ENCODE measurements at regions not wholly inside any gene's neighbourhood (a gene's known extent, or its start where the extent isn't known, plus 50 kb on each side); places are given as distances from the start of the nearest gene placed in this dataset.

DNA sequence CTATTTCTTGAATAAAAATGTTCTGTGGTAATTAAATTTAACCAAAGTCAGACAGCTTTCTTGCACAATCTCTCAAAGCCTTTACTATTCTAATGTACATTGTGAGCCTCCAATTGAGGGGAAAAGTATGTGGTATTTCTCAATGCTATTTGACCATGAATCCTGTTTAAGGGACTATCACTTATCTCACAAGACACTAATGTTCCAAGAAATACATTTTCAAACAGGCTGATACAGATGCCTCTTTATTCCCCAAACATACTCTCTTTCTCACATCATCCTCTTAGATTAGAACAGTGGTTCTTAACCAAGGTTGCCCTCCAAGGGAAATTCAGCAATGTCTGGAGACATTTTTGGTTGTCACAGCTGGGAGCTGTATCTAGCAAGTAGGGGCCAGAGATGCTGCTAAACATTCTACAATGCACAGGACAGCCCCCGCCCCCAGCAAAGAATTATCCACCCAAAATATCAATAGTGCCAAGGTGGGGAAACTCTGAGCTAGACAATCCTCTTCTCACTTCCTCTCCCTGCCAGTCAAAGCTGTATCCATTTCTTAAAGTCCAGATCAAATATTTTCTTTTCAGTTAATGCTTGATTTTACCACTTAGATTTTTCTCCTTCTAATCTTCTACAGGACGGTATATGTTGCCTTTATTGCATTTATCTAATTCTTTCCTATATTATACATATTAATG is 129.2 kb upstream of the TRIM2 start:
- H3K4me1 ChIP-seq (ENCODE audit: insufficient read depth, low read length), result peaks cover 9% of the 10 kb centered on the region
- no peak overlapping the region for H2AFZ ChIP-seq (ENCODE audit: low read depth, low read length)
- no peak overlapping the region for H3K4me3 ChIP-seq (ENCODE audit: low read depth in 1 of 2, low read length in 2 of 2)
- no peaks in the 10 kb centered on the region for H3K9me3 ChIP-seq (ENCODE audit: insufficient read depth, low read length, severe bottlenecking)
- no peak for TF ChIP-seq EZH2 (IDR thresholded peaks at IDR 0.05; ENCODE audit: borderline replicate concordance, low read depth, low read length, severe bottlenecking)
- TF ChIP-seq, protein P1, sequence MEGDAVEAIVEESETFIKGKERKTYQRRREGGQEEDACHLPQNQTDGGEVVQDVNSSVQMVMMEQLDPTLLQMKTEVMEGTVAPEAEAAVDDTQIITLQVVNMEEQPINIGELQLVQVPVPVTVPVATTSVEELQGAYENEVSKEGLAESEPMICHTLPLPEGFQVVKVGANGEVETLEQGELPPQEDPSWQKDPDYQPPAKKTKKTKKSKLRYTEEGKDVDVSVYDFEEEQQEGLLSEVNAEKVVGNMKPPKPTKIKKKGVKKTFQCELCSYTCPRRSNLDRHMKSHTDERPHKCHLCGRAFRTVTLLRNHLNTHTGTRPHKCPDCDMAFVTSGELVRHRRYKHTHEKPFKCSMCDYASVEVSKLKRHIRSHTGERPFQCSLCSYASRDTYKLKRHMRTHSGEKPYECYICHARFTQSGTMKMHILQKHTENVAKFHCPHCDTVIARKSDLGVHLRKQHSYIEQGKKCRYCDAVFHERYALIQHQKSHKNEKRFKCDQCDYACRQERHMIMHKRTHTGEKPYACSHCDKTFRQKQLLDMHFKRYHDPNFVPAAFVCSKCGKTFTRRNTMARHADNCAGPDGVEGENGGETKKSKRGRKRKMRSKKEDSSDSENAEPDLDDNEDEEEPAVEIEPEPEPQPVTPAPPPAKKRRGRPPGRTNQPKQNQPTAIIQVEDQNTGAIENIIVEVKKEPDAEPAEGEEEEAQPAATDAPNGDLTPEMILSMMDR (IDR thresholded peaks at IDR 0.05; ENCODE audit: borderline replicate concordance, extremely low read depth, low read length, poor library complexity, severe bottlenecking), result no peak
- H3K36me3 ChIP-seq (ENCODE audit: insufficient read depth, low read length), result no peaks in the 10 kb centered on the region
- H3K27me3 ChIP-seq (ENCODE audit: insufficient read depth, low read length, poor library complexity), result no peaks in the 10 kb centered on the region
- no peak overlapping the region for H3K9ac ChIP-seq (ENCODE audit: low read depth, low read length)
- no peaks in the 10 kb centered on the region for H4K20me1 ChIP-seq (ENCODE audit: insufficient read depth, low read length)
- H3K4me2 ChIP-seq (ENCODE audit: insufficient read depth, low read length), result no peak overlapping the region
- H3K27ac ChIP-seq (ENCODE audit: low read length), result no peak overlapping the region
- ATAC-seq (ENCODE audit: insufficient read depth, low read depth), result no peak
- DNase-seq, result no peak
- H3K79me2 ChIP-seq (ENCODE audit: insufficient read depth, low read length), result no peaks in the 10 kb centered on the region

DNA sequence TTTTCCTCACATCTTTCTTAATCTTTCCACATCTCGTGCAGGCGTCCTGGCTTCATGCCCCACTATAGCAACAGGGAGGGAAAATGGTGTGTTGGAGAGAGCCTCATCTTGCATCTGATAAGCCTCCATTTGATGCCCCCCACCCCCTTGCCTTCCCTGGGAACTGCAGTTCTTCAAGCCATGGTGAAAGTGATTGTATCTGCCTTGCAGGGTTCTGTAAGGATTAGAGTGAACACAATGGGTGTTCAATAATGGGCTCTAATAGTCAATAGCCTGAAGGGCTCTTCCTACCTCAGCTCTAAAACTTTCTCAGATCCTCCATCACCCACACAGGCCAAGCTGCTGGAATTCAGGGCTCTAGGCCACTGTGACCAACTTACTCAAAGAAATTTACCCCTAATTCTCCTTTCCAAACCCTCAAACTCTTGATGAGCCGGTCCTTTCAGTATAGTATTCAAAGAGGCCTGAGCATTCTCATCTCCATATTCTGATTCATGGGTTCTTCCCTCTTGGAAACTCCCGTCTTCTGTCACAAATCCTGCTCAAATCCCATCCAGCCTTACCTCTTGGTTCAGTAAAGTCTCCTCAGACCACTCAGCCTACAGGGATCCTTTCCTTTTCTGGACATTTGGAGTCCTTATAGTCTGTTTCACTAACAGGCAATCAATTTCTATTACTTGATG is 128.3 kb upstream of the TRIM2 start:
- no peak overlapping the region for H2AFZ ChIP-seq (ENCODE audit: low read depth, low read length)
- no peak for ATAC-seq (ENCODE audit: insufficient read depth, low read depth)
- TF ChIP-seq EZH2 (IDR thresholded peaks at IDR 0.05; ENCODE audit: borderline replicate concordance, low read depth, low read length, severe bottlenecking), result no peak
- TF ChIP-seq, protein P1 (IDR thresholded peaks at IDR 0.05; ENCODE audit: borderline replicate concordance, extremely low read depth, low read length, poor library complexity, severe bottlenecking), result no peak

DNA sequence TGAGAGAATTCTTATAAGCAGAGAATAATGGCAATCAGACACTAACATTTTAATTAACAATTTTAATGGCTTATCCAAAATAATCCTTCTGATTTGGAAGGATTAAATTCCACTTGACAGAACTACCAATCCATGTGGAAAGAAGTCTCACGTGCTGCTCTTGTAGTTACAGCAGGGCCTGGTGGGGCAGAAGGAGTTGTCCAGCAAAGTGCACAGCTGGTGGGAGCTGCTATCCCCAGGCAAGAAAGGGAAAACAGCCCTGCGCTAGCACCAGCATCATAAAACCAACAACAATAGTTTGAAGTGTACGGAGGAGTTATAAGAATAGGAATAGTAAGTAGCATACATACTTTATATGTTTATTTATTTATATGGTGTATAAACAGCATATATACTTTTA is 127.4 kb upstream of the TRIM2 start:
- no peak for TF ChIP-seq EZH2 (IDR thresholded peaks at IDR 0.05; ENCODE audit: borderline replicate concordance, low read depth, low read length, severe bottlenecking)
- TF ChIP-seq, protein P1 (IDR thresholded peaks at IDR 0.05; ENCODE audit: borderline replicate concordance, extremely low read depth, low read length, poor library complexity, severe bottlenecking), result no peak
- Histone ChIP-seq H3K9ac (ENCODE audit: low read depth, low read length) (no peak overlapping the region), H3K9me3 (ENCODE audit: insufficient read depth, low read length, severe bottlenecking) (no peaks in the 10 kb centered on the region), H2AFZ (ENCODE audit: low read depth, low read length) (no peak overlapping the region), H3K27ac (ENCODE audit: low read length) (no peak overlapping the region), H3K4me2 (ENCODE audit: insufficient read depth, low read length) (no peak overlapping the region), H3K79me2 (ENCODE audit: insufficient read depth, low read length) (no peaks in the 10 kb centered on the region), H3K27me3 (ENCODE audit: insufficient read depth, low read length, poor library complexity) (no peaks in the 10 kb centered on the region), H3K36me3 (ENCODE audit: insufficient read depth, low read length) (no peaks in the 10 kb centered on the region), H3K4me1 (ENCODE audit: insufficient read depth, low read length) (peaks cover 15% of the 10 kb centered on the region), H4K20me1 (ENCODE audit: insufficient read depth, low read length) (no peaks in the 10 kb centered on the region), H3K4me3 (ENCODE audit: low read depth in 1 of 2, low read length in 2 of 2) (no peak overlapping the region)
- no peak for ATAC-seq (ENCODE audit: insufficient read depth, low read depth)
- no peak for DNase-seq

More for the DNA sequence above, 128.3 kb upstream of the TRIM2 start:
- no peak for DNase-seq
- Histone ChIP-seq H3K4me2 (ENCODE audit: insufficient read depth, low read length) (no peak overlapping the region), H3K27me3 (ENCODE audit: insufficient read depth, low read length, poor library complexity) (no peaks in the 10 kb centered on the region), H3K79me2 (ENCODE audit: insufficient read depth, low read length) (no peaks in the 10 kb centered on the region), H3K27ac (ENCODE audit: low read length) (no peak overlapping the region), H3K9me3 (ENCODE audit: insufficient read depth, low read length, severe bottlenecking) (no peaks in the 10 kb centered on the region), H4K20me1 (ENCODE audit: insufficient read depth, low read length) (no peaks in the 10 kb centered on the region), H3K9ac (ENCODE audit: low read depth, low read length) (no peak overlapping the region), H3K4me3 (ENCODE audit: low read depth in 1 of 2, low read length in 2 of 2) (no peak overlapping the region), H3K36me3 (ENCODE audit: insufficient read depth, low read length) (no peaks in the 10 kb centered on the region), H3K4me1 (ENCODE audit: insufficient read depth, low read length) (peaks cover 15% of the 10 kb centered on the region)
